ENCODE measurements at regions not wholly inside any gene's neighbourhood (a gene's known extent, or its start where the extent isn't known, plus 50 kb on each side); places are given as distances from the start of the nearest gene placed in this dataset.

GRCh38 chr2:238763471-238763995 lies 84.4 kb upstream of the TWIST2 start:
- H3K36me3 ChIP-seq, result no peaks in the 10 kb centered on the region
- H3K27me3 ChIP-seq (replicated peaks in 1 of 7), result peaks cover 0 to 39% (median 0%) of the 10 kb centered on the region in 7 donors
- no peak overlapping the region for H3K4me3 ChIP-seq
- H3K27ac ChIP-seq, result no peak overlapping the region
- H3K4me1 ChIP-seq, result no peaks in the 10 kb centered on the region
- intact Hi-C loops (cut with DNase I; ENCODE audit: low total_unique reads), result no loop called here
- 61 to 82% (median 68%) methylated on average over 7 of the region's 7 CpGs for WGBS, 5 donors
- DNase-seq, result no peak
- no peaks in the 10 kb centered on the region for H3K9me3 ChIP-seq
- no peak for TF ChIP-seq POLR2AphosphoS5 (IDR thresholded peaks at IDR 0.05)
- TF ChIP-seq CTCF (IDR thresholded peaks at IDR 0.05 in 8 of 11, conservative IDR thresholded peaks at IDR 0.05 in 3 of 11), result no peak
- no peak for TF ChIP-seq POLR2A (IDR thresholded peaks at IDR 0.05)

GRCh38 chr2:238765590-238765989 lies 82.3 kb upstream of the TWIST2 start:
- Histone ChIP-seq H3K36me3 (no peaks in the 10 kb centered on the region), H3K4me1 (no peaks in the 10 kb centered on the region), H3K27ac (no peak overlapping the region), H3K4me3 (no peak overlapping the region), H3K27me3 (replicated peaks in 1 of 7) (peaks cover 0 to 47% (median 0%) of the 10 kb centered on the region in 7 donors), H3K9me3 (no peaks in the 10 kb centered on the region)
- intact Hi-C loops (cut with DNase I; ENCODE audit: low total_unique reads), result no loop called here
- 66 to 73% (median 72%) methylated on average over 8 of the region's 8 CpGs for WGBS, 5 donors
- DNase-seq, result no peak
- TF ChIP-seq POLR2AphosphoS5 (IDR thresholded peaks at IDR 0.05) (no peak), CTCF (IDR thresholded peaks at IDR 0.05 in 8 of 11, conservative IDR thresholded peaks at IDR 0.05 in 3 of 11) (no peak), POLR2A (IDR thresholded peaks at IDR 0.05) (no peak)

- DNase-seq, result no peak
- Histone ChIP-seq H3K9me3 (peaks cover 0 to 28% (median 10%) of the 10 kb centered on the region in 8 donors), H3K4me3 (no peak overlapping the region), H3K27ac (no peak overlapping the region), H3K4me1 (no peaks in the 10 kb centered on the region), H3K36me3 (no peaks in the 10 kb centered on the region), H3K27me3 (replicated peaks in 1 of 7) (peaks cover 0 to 36% (median 0%) of the 10 kb centered on the region in 7 donors)
- WGBS, 5 donors, result 41 to 63% (median 47%) methylated on average over 6 of the region's 6 CpGs
- intact Hi-C loops (cut with DNase I; ENCODE audit: low total_unique reads), result no loop called here
- TF ChIP-seq CTCF (IDR thresholded peaks at IDR 0.05 in 8 of 11, conservative IDR thresholded peaks at IDR 0.05 in 3 of 11) (no peak), POLR2A (IDR thresholded peaks at IDR 0.05) (no peak), POLR2AphosphoS5 (IDR thresholded peaks at IDR 0.05) (no peak)
Observed at GRCh38 chr2:238771218-238771617, 76.7 kb upstream of the TWIST2 start.

GRCh38 chr2:238771639-238772038 lies 76.2 kb upstream of the TWIST2 start:
- TF ChIP-seq CTCF (IDR thresholded peaks at IDR 0.05 in 8 of 11, conservative IDR thresholded peaks at IDR 0.05 in 3 of 11), result no peak
- TF ChIP-seq POLR2AphosphoS5 (IDR thresholded peaks at IDR 0.05), result no peak
- no peak for TF ChIP-seq POLR2A (IDR thresholded peaks at IDR 0.05)
- H3K4me1 ChIP-seq, result no peaks in the 10 kb centered on the region
- intact Hi-C loops (cut with DNase I; ENCODE audit: low total_unique reads), result no loop called here
- WGBS, 5 donors, result 59 to 71% (median 66%) methylated on average over 15 of the region's 15 CpGs
- H3K4me3 ChIP-seq, result no peak overlapping the region
- no peak overlapping the region for H3K27ac ChIP-seq
- DNase-seq, result no peak
- peaks cover 0 to 31% (median 12%) of the 10 kb centered on the region in 8 donors for H3K9me3 ChIP-seq
- H3K36me3 ChIP-seq, result no peaks in the 10 kb centered on the region
- peaks cover 0 to 31% (median 0%) of the 10 kb centered on the region in 7 donors for H3K27me3 ChIP-seq (replicated peaks in 1 of 7)

Measured in spleen (tissue), 11 donors.